NCI-H187 treated with DMSO at 0.1 percent for 48 hours (cell line): ENCODE measurements at regions not wholly inside any gene's neighbourhood (a gene's known extent, or its start where the extent isn't known, plus 50 kb on each side); places are given as distances from the start of the nearest gene placed in this dataset.

ENCODE experiments used
- DNase-seq: peaks from one replicate; lab custom pipeline; 2025; lab: John Stamatoyannopoulos, UW

- DNase-seq, result no peak
Measured at GRCh38 chr16:9186061-9186460, 94.6 kb downstream of the HAPSTR1 start.

GRCh38 chr16:9188721-9189120 is 97.3 kb downstream of the HAPSTR1 start:
- DNase-seq, result no peak

- DNase-seq, result no peak
Measured at GRCh38 chr16:9191274-9191850, 99.9 kb downstream of the HAPSTR1 start.

- DNase-seq, result no peak
Measured at GRCh38 chr16:9192746-9193145, 101.3 kb downstream of the HAPSTR1 start.

- DNase-seq, result no peak
Measured at GRCh38 chr16:9195287-9195686, 103.8 kb downstream of the HAPSTR1 start.

GRCh38 chr16:9197957-9198661 is 106.7 kb downstream of the HAPSTR1 start:
- DNase-seq, result no peak

GRCh38 chr16:9199311-9199710 is 107.9 kb downstream of the HAPSTR1 start:
- no peak for DNase-seq

GRCh38 chr16:9199751-9200150 is 108.3 kb downstream of the HAPSTR1 start:
- DNase-seq, result no peak

GRCh38 chr16:9203956-9204355 is 112.5 kb downstream of the HAPSTR1 start:
- DNase-seq, result no peak

GRCh38 chr16:9205661-9206060 is 114.2 kb downstream of the HAPSTR1 start:
- no peak for DNase-seq

GRCh38 chr16:9206156-9206555 is 114.7 kb downstream of the HAPSTR1 start:
- no peak for DNase-seq

GRCh38 chr16:9212621-9213020 is 121.2 kb downstream of the HAPSTR1 start:
- DNase-seq, result no peak

- no peak for DNase-seq
Measured at GRCh38 chr16:9219813-9220212, 128.4 kb downstream of the HAPSTR1 start.

GRCh38 chr16:9225527-9226316 is 134.3 kb downstream of the HAPSTR1 start:
- DNase-seq, result no peak

GRCh38 chr16:9226924-9227323 is 135.5 kb downstream of the HAPSTR1 start:
- DNase-seq, result no peak

- no peak for DNase-seq
Measured at GRCh38 chr16:9231039-9231438, 139.6 kb downstream of the HAPSTR1 start.

GRCh38 chr16:9232102-9232770 is 140.8 kb downstream of the HAPSTR1 start:
- DNase-seq, result no peak

GRCh38 chr16:9235867-9236266 is 144.4 kb downstream of the HAPSTR1 start:
- DNase-seq, result no peak

GRCh38 chr16:9236319-9236718 is 144.9 kb downstream of the HAPSTR1 start:
- DNase-seq, result no peak

GRCh38 chr16:9238346-9238745 is 146.9 kb downstream of the HAPSTR1 start:
- no peak for DNase-seq

- DNase-seq, result no peak
Measured at GRCh38 chr16:9241177-9241576, 149.7 kb downstream of the HAPSTR1 start.

- no peak for DNase-seq
Measured at GRCh38 chr16:9248162-9248561, 156.7 kb downstream of the HAPSTR1 start.

GRCh38 chr16:9249534-9249933 is 158.1 kb downstream of the HAPSTR1 start:
- DNase-seq, result no peak
